Caco-2 (cell line): ENCODE measurements at regions not wholly inside any gene's neighbourhood (a gene's known extent, or its start where the extent isn't known, plus 50 kb on each side); places are given as distances from the start of the nearest gene placed in this dataset.

Experiments used
- BruUV-seq: library from RNA; stranded (reverse); fragments of 400-500 nt; replicated peaks from 2 replicates; lab custom pipeline; 2021; lab: Mats Ljungman, UMichigan
- CTCF ChIA-PET: fragments of 300-600 bp; sonication (Branson Sonifier 250); formaldehyde crosslinking; loops from one replicate; lab custom pipeline; 2022; ENCODE audit warnings: antibody characterized with exemption; lab: Charles Lee
- POLR2A ChIA-PET: fragments of 300-600 bp; sonication (Branson Sonifier 250); formaldehyde crosslinking; loops from one replicate; lab custom pipeline; 2022; ENCODE audit warnings: antibody characterized with exemption; lab: Charles Lee
- DNase-seq, 2 experiments: peaks; one replicate each; pipeline versions ENCODE4 v3.0.0 to v3.0.0-alpha.2; 2020 to 2022
- H3K27me3 ChIP-seq: replicated peaks from 2 replicates; pipeline ENCODE4 v1.6.0; 2011; ENCODE audit warnings: low read length; ENCODE audit not compliant: control insufficient read depth, insufficient read depth
- H3K36me3 ChIP-seq: 2 replicates; pipeline ENCODE4 v1.5.1; 2011; ENCODE audit warnings: low read length; ENCODE audit not compliant: control insufficient read depth, insufficient read depth
- H3K4me1 ChIP-seq: fragments of 250-450 bp; sonication (Bioruptor Pico); 2 replicates; pipeline ENCODE4 v1.5.1; 2020; ENCODE audit warnings: mild to moderate bottlenecking
- H3K4me3 ChIP-seq: 2 replicates; pipeline ENCODE4 v1.5.1; 2011; ENCODE audit warnings: low read depth, mild to moderate bottlenecking, control low read depth, low read length
- H3K9me3 ChIP-seq: fragments of 250-450 bp; sonication (Bioruptor Pico); 2 replicates; pipeline ENCODE4 v1.5.1; 2020; ENCODE audit warnings: mild to moderate bottlenecking, moderate library complexity
- H3K27ac Mint-ChIP-seq: one replicate; pipeline ENCODE4 v1.8.0; 2022; ENCODE audit warnings: mixed read lengths; ENCODE audit not compliant: unreplicated experiment
- H3K27me3 Mint-ChIP-seq: one replicate; pipeline ENCODE4 v1.8.0; 2022; ENCODE audit warnings: mixed read lengths; ENCODE audit not compliant: insufficient read depth, unreplicated experiment
- H3K36me3 Mint-ChIP-seq: one replicate; pipeline ENCODE4 v1.8.0; 2022; ENCODE audit warnings: mild to moderate bottlenecking, mixed read lengths; ENCODE audit not compliant: insufficient read depth, unreplicated experiment
- H3K4me1 Mint-ChIP-seq: one replicate; pipeline ENCODE4 v1.8.0; 2022; ENCODE audit warnings: low read depth, mixed read lengths; ENCODE audit not compliant: unreplicated experiment
- H3K4me3 Mint-ChIP-seq: one replicate; pipeline ENCODE4 v1.8.0; 2022; ENCODE audit warnings: mild to moderate bottlenecking, moderate library complexity, mixed read lengths; ENCODE audit not compliant: unreplicated experiment
- H3K9me3 Mint-ChIP-seq: one replicate; pipeline ENCODE4 v1.8.0; 2022; ENCODE audit warnings: mixed read lengths; ENCODE audit not compliant: unreplicated experiment
- intact Hi-C: fragments of 100-400 bp; cut with micrococcal nuclease; formaldehyde crosslinking; loops from one replicate; pipeline ENCODE4 v1.10.0; 2022; ENCODE audit not compliant: unreplicated experiment
- TF ChIP-seq, protein P1 (sequence below), 2 experiments: fragments of 200-600 bp in 1 of 2; IDR thresholded peaks; 1 replicate in 1 of 2; 2 replicates in 1 of 2; pipeline versions ENCODE4 v1.5.1 to v1.8.0; 2011 to 2022; ENCODE audit warnings: antibody characterized with exemption in 1 of 2, control low read depth in 1 of 2, inconsistent platforms in 1 of 2, low read depth in 1 of 2, low read length in 1 of 2, mild to moderate bottlenecking in 1 of 2, moderate library complexity in 1 of 2; ENCODE audit not compliant: insufficient read depth in 1 of 2, severe bottlenecking in 1 of 2, unreplicated experiment in 1 of 2

DNA sequence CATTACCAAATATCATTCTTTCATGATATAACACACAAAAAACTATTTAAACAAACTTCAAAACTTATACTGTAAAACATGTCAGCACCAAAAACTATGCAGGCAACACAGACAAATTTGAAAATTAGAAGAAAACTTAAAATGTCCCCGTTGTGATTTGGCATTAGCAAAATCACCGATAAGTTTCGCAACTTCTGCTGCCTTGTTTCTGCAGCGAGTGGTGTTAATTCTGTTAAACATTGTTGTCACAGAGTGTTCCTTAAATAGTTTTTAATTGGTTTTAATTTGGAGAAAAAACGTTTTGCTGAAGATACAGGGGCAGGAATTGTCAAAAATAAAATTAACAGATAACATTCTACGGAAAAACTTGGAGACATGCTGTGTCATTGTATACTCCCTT lies 160.6 kb downstream of the RPLP1 start:
- TF ChIP-seq, protein P1, sequence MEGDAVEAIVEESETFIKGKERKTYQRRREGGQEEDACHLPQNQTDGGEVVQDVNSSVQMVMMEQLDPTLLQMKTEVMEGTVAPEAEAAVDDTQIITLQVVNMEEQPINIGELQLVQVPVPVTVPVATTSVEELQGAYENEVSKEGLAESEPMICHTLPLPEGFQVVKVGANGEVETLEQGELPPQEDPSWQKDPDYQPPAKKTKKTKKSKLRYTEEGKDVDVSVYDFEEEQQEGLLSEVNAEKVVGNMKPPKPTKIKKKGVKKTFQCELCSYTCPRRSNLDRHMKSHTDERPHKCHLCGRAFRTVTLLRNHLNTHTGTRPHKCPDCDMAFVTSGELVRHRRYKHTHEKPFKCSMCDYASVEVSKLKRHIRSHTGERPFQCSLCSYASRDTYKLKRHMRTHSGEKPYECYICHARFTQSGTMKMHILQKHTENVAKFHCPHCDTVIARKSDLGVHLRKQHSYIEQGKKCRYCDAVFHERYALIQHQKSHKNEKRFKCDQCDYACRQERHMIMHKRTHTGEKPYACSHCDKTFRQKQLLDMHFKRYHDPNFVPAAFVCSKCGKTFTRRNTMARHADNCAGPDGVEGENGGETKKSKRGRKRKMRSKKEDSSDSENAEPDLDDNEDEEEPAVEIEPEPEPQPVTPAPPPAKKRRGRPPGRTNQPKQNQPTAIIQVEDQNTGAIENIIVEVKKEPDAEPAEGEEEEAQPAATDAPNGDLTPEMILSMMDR (IDR thresholded peaks at IDR 0.05; ENCODE audit: insufficient read depth in 1 of 2, low read depth in 1 of 2, low read length in 1 of 2, severe bottlenecking in 1 of 2, unreplicated experiment in 1 of 2): no peak
- Histone ChIP-seq H3K27me3 (no peaks in the 10 kb centered on the region; the same call in 1 of the 2 replicates), H3K4me3 (no peak overlapping the region), H3K9me3 (no peaks in the 10 kb centered on the region), H3K36me3 (no peaks in the 10 kb centered on the region), H3K4me1 (no peaks in the 10 kb centered on the region)
- no peaks in the 10 kb centered on the region for H3K27me3 Mint-ChIP-seq
- ChIA-PET POLR2A (no interaction called here), CTCF (no interaction called here)
- BruUV-seq: no TSS peak
- H3K9me3 Mint-ChIP-seq: no peaks in the 10 kb centered on the region
- H3K4me1 Mint-ChIP-seq: no peaks in the 10 kb centered on the region
- intact Hi-C loops: no loop called here
- no peaks in the 10 kb centered on the region for H3K36me3 Mint-ChIP-seq
- H3K27ac Mint-ChIP-seq: no peak overlapping the region
- H3K4me3 Mint-ChIP-seq: no peak overlapping the region
- DNase-seq: no peak

DNA sequence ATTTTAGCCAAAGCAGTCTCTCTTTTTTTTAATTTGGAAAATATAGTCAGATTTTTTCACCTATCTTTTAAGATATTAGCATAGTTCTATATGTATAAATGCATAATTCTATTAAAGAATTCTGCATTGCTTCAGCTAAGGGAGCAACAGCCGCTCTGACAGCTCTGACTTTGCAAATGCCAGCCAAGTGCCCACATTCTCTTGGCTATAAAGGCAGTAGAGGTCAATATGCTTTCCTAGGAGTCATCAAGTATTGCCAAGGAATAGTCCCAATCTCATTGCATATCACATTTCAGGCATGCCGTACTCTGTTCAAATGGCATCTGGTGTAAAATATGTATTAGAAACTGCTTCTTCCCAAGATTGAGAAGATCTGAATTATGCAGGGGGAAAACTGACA lies 161.4 kb downstream of the RPLP1 start:
- no TSS peak for BruUV-seq
- Mint-ChIP-seq H3K4me1 (no peaks in the 10 kb centered on the region), H3K27ac (no peak overlapping the region), H3K36me3 (no peaks in the 10 kb centered on the region), H3K27me3 (no peaks in the 10 kb centered on the region), H3K4me3 (no peak overlapping the region), H3K9me3 (no peaks in the 10 kb centered on the region)
- intact Hi-C loops: no loop called here
- Histone ChIP-seq H3K9me3 (no peaks in the 10 kb centered on the region), H3K4me1 (no peaks in the 10 kb centered on the region), H3K36me3 (no peaks in the 10 kb centered on the region), H3K27me3 (no peaks in the 10 kb centered on the region; the same call in 1 of the 2 replicates), H3K4me3 (no peak overlapping the region)
- ChIA-PET CTCF (no interaction called here), POLR2A (no interaction called here)
- no peak for DNase-seq
- TF ChIP-seq, protein P1 (IDR thresholded peaks at IDR 0.05; ENCODE audit: insufficient read depth in 1 of 2, low read depth in 1 of 2, low read length in 1 of 2, severe bottlenecking in 1 of 2, unreplicated experiment in 1 of 2): no peak

DNA sequence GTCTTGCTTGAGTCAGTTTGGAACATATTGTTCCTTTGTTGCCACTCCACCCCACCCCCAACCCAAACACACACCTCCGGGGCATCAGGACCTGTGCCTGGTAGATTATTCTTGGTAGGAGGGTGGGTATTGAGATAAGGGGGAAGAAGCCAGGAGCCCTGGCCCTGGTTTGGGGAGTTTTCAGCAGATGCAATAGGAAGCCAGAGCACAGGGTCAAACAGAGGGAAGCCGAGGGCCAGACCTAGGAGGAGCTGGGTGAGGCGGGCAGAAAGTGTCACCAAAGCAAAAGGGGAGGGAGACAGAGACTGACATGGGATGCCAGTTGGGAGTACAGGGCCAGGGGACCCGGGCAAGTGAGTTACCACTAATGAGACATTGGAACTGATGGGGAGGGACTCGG lies 163.1 kb downstream of the RPLP1 start:
- peaks cover 4% of the 10 kb centered on the region for H3K27me3 Mint-ChIP-seq
- TF ChIP-seq, protein P1 (IDR thresholded peaks at IDR 0.05; ENCODE audit: insufficient read depth in 1 of 2, low read depth in 1 of 2, low read length in 1 of 2, severe bottlenecking in 1 of 2, unreplicated experiment in 1 of 2): no peak
- Histone ChIP-seq H3K36me3 (no peaks in the 10 kb centered on the region), H3K27me3 (no peaks in the 10 kb centered on the region; the same call in 1 of the 2 replicates), H3K9me3 (no peaks in the 10 kb centered on the region), H3K4me3 (no peak overlapping the region), H3K4me1 (no peaks in the 10 kb centered on the region)
- intact Hi-C loops: no loop called here
- ChIA-PET CTCF (no interaction called here), POLR2A (no interaction called here)
- H3K4me1 Mint-ChIP-seq: no peaks in the 10 kb centered on the region
- BruUV-seq: no TSS peak
- H3K36me3 Mint-ChIP-seq: no peaks in the 10 kb centered on the region
- H3K27ac Mint-ChIP-seq: no peak overlapping the region
- H3K4me3 Mint-ChIP-seq: no peak overlapping the region
- DNase-seq: no peak
- H3K9me3 Mint-ChIP-seq: no peaks in the 10 kb centered on the region
